ENCODE measurements at regions not wholly inside any gene's neighbourhood (a gene's known extent, or its start where the extent isn't known, plus 50 kb on each side); places are given as distances from the start of the nearest gene placed in this dataset.
"Not testable (repeated sequence)": the region's sequence is repeated elsewhere in the genome, so short reads cannot be mapped to it uniquely, and the experiment has no call there.

DNA sequence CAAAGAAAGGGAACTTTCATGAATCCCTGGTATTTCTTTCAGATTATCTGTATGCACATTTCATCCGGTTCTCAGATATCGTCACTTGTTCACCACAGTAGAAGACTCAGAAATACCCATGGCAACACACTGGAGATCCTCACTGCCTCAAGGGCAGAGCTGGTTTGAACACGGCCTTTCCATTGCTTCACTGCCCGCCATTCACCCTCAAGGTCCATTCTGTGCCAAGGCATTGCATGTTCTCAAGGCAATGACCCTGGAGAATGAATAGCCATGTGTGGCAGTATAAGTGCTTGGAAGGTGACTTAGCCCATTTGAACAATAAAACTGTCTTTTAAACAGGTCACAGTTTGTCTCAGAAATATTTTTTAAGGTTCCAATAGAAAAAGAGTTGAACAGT, 606.5 kb downstream of the IPMK start:
- no peak for DNase-seq

DNA sequence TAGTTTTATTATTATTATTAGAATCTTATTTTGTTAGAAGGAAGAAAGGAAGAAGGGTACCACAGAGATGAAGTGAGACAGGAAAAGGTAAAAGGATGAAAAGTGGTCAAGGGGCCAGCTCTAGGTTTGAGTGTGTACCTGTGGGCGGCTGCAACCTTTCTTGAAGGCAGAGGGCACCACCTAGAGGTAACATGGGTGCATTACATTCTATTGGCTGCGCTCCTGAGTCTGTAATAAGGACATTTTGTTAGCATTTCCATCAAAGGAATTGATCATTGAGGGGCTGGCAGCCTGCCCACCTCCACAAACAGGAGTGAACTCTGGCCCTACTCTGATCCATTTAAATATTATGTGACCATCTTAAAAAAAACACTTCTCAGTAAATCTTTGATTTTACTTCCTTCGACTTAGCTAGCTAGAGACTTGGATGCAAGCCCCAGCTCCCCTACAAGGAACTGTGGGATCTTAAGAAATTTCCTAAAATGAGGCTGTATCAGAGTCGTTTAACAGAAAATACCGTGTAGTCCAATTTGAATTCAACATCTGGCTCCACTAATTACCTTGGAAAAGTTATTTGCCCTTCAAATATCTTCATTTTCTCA, 610.4 kb downstream of the IPMK start:
- peak; percentile 18 for DNase-seq

DNA sequence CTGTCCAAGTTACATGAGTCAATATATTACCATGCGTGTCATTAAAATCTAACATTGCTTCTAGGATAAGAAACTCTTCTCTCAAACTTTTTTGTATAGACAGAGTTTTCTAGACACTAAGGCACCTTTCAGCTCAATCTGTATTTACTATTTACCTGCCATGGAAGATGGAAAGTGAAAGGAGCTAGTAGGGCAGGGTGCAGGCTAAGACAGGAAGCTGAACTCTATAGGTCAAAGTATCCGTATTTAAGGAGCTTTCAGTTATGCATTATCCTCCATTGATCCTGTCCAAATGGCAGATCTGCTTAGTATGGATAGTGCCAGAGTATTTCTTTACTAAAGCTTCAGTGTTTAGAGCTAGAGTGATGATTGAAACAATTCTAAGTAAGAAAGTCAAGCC, 612.8 kb downstream of the IPMK start:
- no peak for DNase-seq

DNA sequence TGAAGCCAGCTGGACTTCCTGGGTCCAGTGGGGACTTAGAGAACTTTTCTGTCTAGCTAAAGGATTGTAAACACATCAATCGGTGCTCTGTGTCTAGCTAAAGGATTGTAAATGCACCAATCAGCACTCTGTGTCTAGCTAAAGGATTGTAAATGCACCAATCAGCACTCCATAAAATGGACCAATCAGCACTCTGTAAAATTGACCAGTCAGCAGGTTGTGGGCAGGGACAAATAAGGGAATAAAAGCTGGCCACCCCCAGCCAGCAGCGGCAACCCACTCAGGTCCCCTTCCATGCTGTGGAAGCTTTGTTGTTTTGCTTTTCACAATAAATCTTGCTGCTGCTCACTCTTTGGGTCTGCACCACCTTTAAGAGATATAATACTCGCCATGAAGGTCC, 622.6 kb downstream of the IPMK start:
- not testable (repeated sequence) for DNase-seq

DNA sequence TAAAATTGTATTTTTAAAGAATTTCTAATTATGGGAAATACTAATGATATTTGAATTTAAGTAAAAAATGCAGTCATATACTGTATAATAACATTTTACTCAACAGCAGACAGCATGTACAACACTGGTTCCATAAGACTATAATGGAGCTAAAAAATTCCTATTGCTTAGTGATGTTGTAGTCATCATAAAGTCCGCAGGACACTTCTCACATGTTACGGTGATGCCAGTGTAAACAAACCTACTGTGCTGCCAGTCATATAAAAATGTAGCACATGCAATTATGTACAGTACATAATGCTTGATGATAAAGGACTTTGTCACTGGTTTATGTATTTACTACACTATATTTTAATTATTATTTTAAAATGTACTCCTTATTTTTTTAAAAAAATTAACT, 629.3 kb downstream of the IPMK start:
- no peak for DNase-seq

DNA sequence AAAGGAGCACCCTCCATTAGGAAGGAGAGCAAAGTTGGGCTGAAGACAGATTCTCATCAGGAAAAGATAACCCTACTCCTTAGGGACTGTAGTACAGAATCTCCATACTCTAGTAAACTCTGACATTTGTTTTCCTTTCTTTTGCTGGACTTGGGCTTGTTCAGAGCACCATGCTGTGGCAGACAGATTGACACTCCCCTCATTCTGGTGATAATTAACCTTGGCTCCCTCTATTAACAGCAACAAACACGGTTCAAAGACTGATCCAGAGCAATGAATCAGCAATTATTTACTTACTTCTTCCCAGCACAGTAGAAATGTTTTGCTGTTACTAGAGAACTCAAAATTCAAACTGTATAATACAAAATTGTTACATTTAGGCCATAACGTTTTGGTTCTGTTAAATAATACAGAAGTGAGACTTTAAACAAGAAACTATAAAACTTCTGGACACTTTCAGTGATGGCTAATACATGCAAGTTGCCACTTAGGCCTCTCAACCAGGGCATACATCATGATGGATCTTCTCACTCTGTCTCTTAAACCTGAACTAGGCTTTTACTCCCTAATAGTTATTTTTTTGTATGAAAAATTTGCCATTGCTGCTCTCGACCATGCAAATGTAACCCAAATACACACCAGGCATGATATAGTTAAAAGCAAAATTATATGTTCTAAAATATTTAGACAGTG, 639.0 kb downstream of the IPMK start:
- DNase-seq = no peak

DNA sequence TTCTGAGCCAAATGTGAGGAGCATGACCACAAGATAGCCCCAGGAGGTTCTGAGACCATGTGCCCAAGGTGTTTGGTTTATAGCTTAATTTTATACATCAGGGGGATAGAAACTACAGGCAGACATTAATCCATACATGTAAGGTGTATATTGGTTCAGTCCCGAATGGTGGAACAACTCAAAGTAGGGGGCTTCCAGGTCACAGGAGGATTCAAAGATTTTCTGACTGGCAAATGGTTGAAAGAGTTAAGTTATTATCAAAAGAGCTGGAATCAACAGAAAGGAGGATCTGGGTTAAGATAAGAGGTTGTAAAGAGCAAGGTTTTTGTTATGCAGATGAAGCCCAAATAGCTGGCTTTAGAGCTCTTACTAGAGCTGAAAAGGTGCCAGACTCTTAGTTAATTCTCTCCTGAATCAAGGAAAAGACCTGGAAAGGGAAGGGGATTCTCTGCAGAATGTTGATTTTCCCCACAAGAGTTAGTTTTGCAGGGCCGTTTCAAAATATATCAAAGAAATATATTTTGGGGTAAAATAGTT, 640.0 kb downstream of the IPMK start:
- DNase-seq = no peak

DNA sequence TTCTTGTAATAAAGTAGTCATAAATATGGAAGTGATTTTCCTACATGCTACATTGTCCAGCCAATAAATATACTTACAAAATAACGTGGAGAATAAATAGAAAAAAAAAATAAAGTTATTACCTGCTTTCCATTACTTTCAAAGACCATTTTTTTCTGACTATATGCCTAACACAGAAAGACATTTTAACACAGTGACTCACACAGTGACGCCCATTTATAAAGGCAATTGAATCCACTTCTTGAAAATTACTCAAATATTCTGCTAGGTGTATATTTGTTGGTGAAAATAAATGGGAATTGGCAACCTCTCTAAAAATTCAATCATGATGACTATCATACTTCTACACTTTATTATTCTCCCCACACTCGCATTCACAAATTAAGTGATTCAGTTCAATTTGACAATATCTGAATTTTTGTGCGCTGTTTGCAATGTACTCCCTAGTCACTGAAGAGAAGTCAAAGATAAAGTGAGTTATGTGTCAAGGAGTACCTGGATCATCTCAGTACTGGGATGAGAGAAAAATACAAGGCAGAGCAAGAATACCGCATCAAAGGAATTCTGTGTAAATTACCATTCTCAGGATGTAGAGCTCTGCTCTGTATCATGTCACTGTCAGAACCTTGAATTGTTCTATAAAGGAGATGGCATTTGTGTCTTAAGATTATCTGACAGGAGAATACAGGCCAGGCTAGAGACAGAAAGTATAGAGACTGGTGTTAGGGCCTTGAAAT, 642.7 kb downstream of the IPMK start:
- no peak for DNase-seq

DNA sequence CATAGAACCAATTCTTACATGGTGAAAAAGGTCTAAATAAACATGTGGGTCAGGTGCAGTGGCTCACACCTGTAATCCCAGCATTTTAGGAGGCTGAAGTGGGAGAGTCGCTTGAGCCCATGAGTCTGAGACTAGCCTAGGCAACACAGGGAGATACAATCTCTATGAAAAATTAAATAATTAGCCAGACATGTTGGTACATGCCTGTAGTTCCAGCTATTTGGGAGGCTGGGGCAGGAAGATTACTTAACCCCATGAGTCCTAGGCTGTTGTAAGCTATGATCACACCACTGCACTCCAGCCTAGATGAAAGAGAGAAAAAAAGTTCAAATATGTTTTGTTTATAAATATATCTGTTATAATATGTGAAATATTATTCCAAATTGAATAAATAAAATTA, 643.6 kb downstream of the IPMK start:
- no peak for DNase-seq

DNA sequence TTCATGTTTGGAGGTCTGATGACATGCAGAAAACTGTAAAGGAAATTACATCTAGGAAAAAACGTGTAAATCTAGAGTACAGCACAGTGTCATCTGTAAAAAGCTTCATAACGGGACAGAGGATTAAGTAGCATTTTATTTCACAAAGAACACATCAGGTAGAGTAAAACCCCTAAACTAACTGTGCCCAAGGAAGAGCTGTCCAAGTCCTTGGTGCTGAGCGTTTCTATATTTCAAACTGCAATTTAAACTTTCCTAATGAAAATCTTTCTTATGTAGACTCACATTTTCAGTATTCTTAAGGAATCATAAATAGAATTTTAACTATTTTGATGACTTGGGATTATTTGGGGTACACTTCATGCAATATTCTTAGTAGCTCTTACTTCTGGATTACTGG, 646.2 kb downstream of the IPMK start:
- no peak for DNase-seq

DNA sequence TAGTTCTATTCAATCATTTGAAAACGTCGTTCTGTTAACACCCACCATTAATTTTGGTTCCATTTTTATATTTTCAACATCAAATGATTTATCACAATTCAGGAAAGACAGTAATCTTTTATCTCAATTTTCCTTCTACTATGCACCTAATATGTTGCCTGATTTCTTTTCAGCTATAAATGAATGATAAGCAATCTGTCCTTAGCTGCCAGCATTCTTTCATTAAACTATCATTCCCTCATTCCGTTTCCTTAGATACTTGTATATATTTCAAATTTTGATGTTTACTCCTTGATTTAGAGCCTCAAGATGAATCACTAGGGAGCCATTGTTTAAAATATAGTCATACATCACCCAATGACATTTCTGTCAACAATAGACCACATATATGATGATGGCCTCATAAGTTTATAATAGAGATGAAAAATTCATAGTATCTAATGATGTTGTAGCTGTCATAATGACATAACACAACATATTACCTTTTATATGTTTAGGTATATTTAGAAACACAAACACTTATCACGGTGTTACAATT, 661.7 kb downstream of the IPMK start:
- DNase-seq = no peak

DNA sequence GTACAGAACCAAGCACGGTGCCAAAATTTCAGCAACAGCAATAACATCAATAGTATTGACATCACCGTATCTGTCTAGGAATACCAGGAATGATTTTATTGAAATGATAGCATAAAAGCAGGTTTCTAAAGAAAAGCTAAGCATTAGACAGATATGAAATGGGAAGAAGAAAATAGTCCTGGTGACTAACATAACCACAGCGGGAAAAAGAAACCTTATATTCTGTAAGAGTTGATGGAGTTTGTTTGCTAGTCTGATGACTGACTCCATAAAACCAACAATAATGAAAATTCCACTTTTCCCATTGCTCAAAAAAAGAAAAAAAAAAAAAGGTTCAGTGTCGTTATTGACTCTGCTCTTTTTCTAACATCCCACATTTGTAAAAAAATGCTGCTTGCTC, 668.3 kb downstream of the IPMK start:
- no peak for DNase-seq

DNA sequence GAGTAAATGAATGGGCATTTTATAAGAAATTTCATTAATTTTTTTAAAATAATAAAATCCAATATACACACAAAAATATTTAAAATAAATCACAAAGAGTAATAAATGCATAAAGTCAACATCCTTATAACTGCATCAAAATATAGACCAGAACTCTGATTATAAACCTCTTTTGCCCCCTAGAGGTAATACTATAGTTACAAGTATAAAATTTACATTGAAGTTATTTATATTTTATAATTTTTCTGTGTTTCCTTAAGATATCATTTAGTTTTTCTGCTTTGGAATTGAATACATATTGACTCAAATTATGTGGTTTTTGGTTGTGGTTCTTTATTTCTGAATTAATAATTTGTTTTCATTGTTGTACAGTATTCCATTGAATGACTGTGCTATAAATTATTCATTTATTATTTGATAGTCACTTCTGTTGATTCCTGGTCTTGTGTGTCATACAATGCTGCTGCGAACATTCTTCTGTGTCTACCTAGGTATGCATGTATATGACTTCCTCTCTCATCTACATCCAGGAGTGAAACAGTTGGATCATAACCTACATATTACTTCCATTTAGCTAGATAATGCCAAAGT, 673.6 kb downstream of the IPMK start:
- no peak for DNase-seq

DNA sequence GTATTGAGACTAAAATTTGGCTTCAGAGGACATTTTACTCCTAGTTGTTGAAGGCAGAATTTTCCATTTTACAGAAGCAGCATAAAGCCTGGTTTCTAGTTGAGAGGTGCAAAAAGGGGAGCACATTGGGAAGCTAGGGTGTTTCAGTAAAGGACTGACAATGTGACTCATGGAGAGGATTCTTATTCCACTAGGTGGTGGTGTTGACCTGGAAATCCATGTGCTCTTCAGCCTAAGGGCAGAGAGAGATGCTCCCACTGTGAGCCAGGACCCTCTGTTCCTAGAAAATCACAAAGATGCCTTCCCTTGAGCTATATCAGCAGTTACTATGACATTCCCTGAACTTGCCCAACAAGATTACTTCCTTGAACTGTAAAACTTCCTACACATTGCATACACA, 687.8 kb downstream of the IPMK start:
- DNase-seq = peak; percentile 20

DNA sequence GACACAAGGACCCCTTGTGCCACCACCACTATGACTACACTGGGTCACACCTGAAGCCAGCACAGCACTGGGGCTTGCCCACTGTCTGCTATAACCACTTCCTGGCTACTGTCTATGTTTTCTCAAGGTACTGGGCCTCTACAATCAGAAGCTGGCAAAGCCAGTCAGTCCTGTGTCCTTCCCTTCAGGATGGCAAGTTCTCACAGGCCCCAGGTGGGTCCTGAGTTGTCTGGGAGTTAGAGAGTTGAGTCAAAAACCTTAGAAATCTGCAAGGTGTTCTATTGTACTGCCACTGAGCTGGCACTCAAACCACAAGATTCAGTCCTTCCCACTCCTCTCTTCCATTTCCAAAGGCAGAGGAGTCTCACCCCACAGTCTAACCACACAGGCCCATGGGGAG, 705.5 kb downstream of the IPMK start:
- DNase-seq = no peak

DNA sequence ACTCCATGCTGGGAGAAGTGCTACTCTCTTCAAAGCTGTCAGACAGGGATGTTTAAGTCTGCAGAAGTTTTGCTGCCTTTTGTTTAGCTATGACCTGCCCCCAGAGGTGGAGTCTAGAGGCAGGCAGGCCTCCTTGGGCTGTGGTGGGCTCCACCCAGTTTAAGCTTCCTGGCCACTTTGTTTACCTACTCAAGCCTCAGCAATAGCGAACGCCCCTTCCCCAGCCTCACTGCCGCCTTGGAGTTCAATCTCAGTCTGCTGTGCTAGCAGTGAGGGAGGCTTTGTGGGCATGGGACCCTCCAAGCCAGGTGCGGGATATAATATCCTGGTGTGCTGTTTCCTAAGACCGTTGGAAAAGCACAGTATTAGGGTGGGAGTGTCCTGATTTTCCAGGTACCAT, 715.9 kb downstream of the IPMK start:
- DNase-seq = not testable (repeated sequence)

DNA sequence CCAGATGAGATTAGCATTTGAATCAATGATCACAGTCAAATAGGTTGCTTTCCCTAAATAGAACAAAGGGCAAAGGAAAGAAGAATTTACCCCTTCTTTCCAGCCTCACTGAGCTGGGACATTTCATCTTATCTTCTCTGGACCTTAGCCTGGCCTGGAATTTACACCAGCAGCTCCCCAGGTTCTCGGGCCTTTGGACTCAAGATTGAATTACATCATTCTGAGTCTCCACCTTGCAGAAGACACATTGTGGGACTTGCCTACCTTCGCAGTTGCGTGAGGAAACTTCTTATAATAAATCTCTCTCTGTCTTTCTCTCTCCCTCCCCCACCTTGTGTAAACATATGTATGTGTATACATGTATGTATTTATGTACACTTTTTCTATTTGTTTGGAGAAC, 732.4 kb downstream of the IPMK start:
- no peak for DNase-seq

DNA sequence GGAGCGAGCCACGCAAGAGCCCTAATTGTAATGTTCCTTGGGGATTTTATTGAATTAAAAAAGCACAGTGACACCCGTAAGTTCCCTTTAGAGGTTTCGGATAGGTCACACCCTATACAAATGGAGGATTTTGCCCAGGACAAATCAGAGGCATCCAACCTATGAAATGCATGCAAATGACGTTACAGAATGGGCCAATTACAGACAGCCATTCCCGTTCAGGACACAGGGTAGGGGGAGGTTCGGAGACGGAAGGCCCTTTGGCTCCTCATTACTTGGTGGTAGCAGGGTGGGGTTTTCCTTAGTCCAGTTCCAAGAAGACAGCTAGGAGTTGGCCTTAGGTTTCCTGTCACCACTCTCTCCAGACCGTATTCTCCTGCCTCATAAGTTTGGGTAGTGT, 754.1 kb downstream of the IPMK start:
- no peak for DNase-seq

DNA sequence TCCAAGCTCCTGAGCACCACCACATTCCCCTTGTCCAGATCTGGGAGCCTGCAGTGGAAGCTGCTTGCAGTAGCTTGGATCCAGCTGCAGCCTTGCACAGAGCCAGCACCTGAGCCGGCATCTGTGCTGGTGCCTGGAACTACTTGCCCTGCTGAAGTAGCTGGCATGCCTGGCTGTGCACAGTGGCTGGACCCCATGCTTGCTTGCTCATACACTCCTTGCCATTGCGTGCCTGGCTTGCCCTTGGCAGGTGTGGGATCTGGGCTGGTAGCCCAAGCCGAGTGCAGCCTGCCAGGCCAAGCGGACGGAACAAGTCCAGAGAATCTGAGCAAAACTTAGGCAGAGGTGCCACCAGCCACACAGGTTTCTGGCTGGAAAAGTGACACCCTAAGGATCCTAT, 759.9 kb downstream of the IPMK start:
- DNase-seq = no peak

DNA sequence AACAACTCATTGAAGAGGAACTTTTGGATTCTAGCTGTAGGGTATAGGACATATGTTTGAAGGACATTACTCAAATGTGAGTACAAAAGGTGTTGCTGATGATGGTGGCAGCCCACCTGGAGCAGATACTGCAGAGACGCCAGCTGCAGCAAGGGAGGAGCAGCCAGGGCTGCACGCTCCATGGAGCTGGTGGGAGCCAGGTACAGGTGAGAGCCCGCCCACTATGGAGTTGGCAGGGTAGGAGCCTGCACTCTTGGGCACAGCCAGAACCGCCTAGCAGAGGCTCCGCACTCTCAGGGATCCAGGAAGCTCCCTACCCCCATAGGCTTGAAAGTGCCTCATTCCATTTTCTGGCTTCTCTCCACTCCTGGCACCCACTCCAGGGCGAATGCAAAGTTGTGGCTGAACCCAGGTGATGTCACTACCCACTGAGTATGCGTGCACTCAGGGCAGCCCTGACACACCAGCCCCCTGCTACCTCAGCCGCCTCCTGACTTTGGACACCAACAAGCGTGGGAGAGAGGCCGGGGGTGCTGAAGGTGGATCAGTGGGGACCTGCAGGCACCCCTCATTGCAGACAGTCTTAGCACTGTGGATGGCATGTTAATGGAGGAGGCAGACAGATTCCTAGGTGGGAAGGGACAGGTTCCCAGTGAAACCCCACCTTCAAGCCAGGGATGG, 761.1 kb downstream of the IPMK start:
- DNase-seq = no peak

DNA sequence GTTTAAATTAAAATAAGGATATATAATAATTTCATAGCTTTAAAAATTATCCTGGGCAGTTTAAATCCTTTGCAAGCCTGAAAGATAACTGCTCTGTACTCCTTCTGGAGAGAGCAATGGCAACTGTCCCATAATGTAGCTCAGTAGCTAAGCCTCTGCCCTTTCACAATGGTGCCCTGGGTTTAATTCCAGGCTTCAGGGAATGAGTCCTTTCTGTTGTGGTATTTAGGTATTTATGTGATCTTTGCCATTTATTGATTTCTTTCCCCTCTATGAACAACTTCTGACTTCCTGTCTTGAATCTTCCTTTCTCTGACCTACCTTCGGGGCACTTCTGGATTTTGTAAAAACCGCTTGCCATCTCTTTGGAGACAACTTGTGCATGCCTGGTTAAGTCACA, 773.2 kb downstream of the IPMK start:
- DNase-seq = no peak

DNA sequence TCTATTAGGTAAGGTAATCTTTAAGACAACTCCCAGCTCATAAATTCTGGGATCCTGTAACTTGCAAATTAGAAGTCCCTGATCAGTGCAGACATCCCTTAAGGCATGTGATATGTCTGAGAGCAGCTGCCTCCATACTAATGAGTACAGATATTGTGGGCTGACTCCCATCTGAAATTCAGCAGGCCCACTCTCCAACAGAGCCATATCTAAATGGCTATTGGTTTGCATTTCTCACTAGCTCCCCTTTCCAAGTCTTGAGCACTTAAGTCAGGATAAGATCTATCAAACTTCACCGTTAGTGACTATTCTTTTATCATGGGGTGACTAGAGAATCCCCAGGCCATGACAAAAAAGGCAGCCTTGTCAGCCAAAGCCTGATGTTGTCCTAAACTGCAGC, 785.4 kb downstream of the IPMK start:
- DNase-seq = no peak
